Small intestine (tissue), 7 donors: ENCODE measurements at regions not wholly inside any gene's neighbourhood (a gene's known extent, or its start where the extent isn't known, plus 50 kb on each side); places are given as distances from the start of the nearest gene placed in this dataset.
"Not testable (repeated sequence)": the region's sequence is repeated elsewhere in the genome, so short reads cannot be mapped to it uniquely, and the experiment has no call there.

Experiments used
- DNase-seq, 2 donors: peaks; one replicate each; pipeline versions ENCODE4 v3.0.0 to v3.0.0-alpha.2; 2013
- FAIRE-seq: peaks from 2 replicates; lab custom pipeline; 2012; peaks lifted over from hg19 to GRCh38; lab: Jason Lieb, UNC
- H3K27ac ChIP-seq, 3 donors: one replicate each; pipeline ENCODE4 v1.5.1; 2013; ENCODE audit warnings: low read length in 2 of 3, mild to moderate bottlenecking in 2 of 3, control low read depth in 1 of 3, inconsistent platforms in 1 of 3, low read depth in 1 of 3, moderate library complexity in 1 of 3
- H3K27me3 ChIP-seq, 3 donors: one replicate each; pipeline ENCODE4 v1.6.1; 2013; ENCODE audit warnings: low read length in 3 of 3, inconsistent platforms in 1 of 3; ENCODE audit not compliant: control insufficient read depth in 3 of 3, insufficient read depth in 3 of 3
- H3K36me3 ChIP-seq, 3 donors: one replicate each; pipeline ENCODE4 v1.6.1; 2013; ENCODE audit warnings: low read length in 3 of 3, inconsistent platforms in 1 of 3, low read depth in 1 of 3, mild to moderate bottlenecking in 1 of 3, moderate library complexity in 1 of 3; ENCODE audit not compliant: control insufficient read depth in 3 of 3, insufficient read depth in 2 of 3
- H3K4me1 ChIP-seq, 3 donors: one replicate each; pipeline ENCODE4 v1.6.1; 2013; ENCODE audit warnings: low read length in 2 of 3, inconsistent platforms in 1 of 3, low read depth in 1 of 3, mild to moderate bottlenecking in 1 of 3, moderate library complexity in 1 of 3; ENCODE audit not compliant: control insufficient read depth in 3 of 3, insufficient read depth in 2 of 3
- H3K4me3 ChIP-seq, 3 donors: one replicate each; pipeline ENCODE4 v1.5.1; 2013; ENCODE audit warnings: low read length in 3 of 3, control low read depth in 1 of 3, inconsistent platforms in 1 of 3, low read depth in 1 of 3, mild to moderate bottlenecking in 1 of 3, moderate library complexity in 1 of 3
- H3K9me3 ChIP-seq, 2 donors: one replicate each; pipeline ENCODE4 v1.6.1; 2013; ENCODE audit warnings: low read depth in 1 of 2, low read length in 1 of 2; ENCODE audit not compliant: control insufficient read depth in 2 of 2, insufficient read depth in 1 of 2
- WGBS, 3 donors: extraction: QIAGEN DNeasy Blood & Tissue Kit; methylation state at CpG; one replicate each; pipeline ENCODE4 v1.1.7; 2013; 5-methylcytosine and 5-hydroxymethylcytosine counted together
- donor health status: healthy with polysubstance abuse.
- donor health status: control.
- donor health status: control.
- donor health status: Bipolar disorder and iron deficiency.
- donor health status: healthy.

GRCh38 chr4:138636781-138637180 lies 378.8 kb upstream of the NOCT start:
- no peak for FAIRE-seq
- 93 to 97% (median 97%) methylated on average over 7 of the region's 7 CpGs for WGBS, 3 donors

GRCh38 chr4:138634915-138635314 lies 380.7 kb upstream of the NOCT start:
- Histone ChIP-seq H3K36me3 (no peaks in the 10 kb centered on the region), H3K27me3 (no peaks in the 10 kb centered on the region), H3K9me3 (no peaks in the 10 kb centered on the region), H3K4me3 (no peak overlapping the region), H3K4me1 (no peaks in the 10 kb centered on the region), H3K27ac (no peak overlapping the region)
- no peak for FAIRE-seq
- 25 to 57% (median 42%) methylated on average over 2 of the region's 2 CpGs for WGBS, 3 donors
- peak in 1 of 2 donors; percentile 3 for DNase-seq

More at GRCh38 chr4:138636781-138637180, 378.8 kb upstream of the NOCT start:
- Histone ChIP-seq H3K27me3 (no peaks in the 10 kb centered on the region), H3K4me1 (no peaks in the 10 kb centered on the region), H3K27ac (no peak overlapping the region), H3K4me3 (no peak overlapping the region), H3K9me3 (no peaks in the 10 kb centered on the region), H3K36me3 (no peaks in the 10 kb centered on the region)
- DNase-seq, result no peak

- H3K27ac ChIP-seq, result no peak overlapping the region
- DNase-seq, result no peak
- no peak for FAIRE-seq
- H3K36me3 ChIP-seq, result no peaks in the 10 kb centered on the region
- no peaks in the 10 kb centered on the region for H3K9me3 ChIP-seq
- no peaks in the 10 kb centered on the region for H3K4me1 ChIP-seq
- H3K27me3 ChIP-seq, result no peaks in the 10 kb centered on the region
- H3K4me3 ChIP-seq, result no peak overlapping the region
- 34 to 58% (median 49%) methylated on average over 2 of the region's 2 CpGs for WGBS, 3 donors
Measured at GRCh38 chr4:138633580-138633904, 382.0 kb upstream of the NOCT start.

- no peak for FAIRE-seq
- no peak overlapping the region for H3K27ac ChIP-seq
- no peaks in the 10 kb centered on the region for H3K9me3 ChIP-seq
- no peaks in the 10 kb centered on the region for H3K36me3 ChIP-seq
- no peaks in the 10 kb centered on the region for H3K4me1 ChIP-seq
- DNase-seq, result no peak
- no peaks in the 10 kb centered on the region for H3K27me3 ChIP-seq
- no peak overlapping the region for H3K4me3 ChIP-seq
- WGBS, 3 donors, result 71 to 85% (median 81%) methylated on average over 5 of the region's 5 CpGs
Measured at GRCh38 chr4:138632856-138633579, 382.6 kb upstream of the NOCT start.

GRCh38 chr4:138630666-138631065 lies 384.9 kb upstream of the NOCT start:
- H3K4me3 ChIP-seq, result no peak overlapping the region
- FAIRE-seq (no peak), DNase-seq (no peak)
- 75 to 86% (median 80%) methylated on average over 3 of the region's 3 CpGs for WGBS, 3 donors
- H3K36me3 ChIP-seq, result no peaks in the 10 kb centered on the region
- H3K27ac ChIP-seq, result no peak overlapping the region
- H3K27me3 ChIP-seq, result no peaks in the 10 kb centered on the region
- H3K4me1 ChIP-seq, result no peaks in the 10 kb centered on the region
- H3K9me3 ChIP-seq, result no peaks in the 10 kb centered on the region

GRCh38 chr4:138629669-138630068 lies 385.9 kb upstream of the NOCT start:
- no peak overlapping the region for H3K4me3 ChIP-seq
- no peaks in the 10 kb centered on the region for H3K9me3 ChIP-seq
- no peaks in the 10 kb centered on the region for H3K27me3 ChIP-seq
- H3K36me3 ChIP-seq, result no peaks in the 10 kb centered on the region
- no peak overlapping the region for H3K27ac ChIP-seq
- FAIRE-seq (no peak), DNase-seq (no peak)
- H3K4me1 ChIP-seq, result no peaks in the 10 kb centered on the region
- WGBS, 3 donors, result 88 to 96% (median 93%) methylated on average over 2 of the region's 2 CpGs

- Histone ChIP-seq H3K27me3 (no peaks in the 10 kb centered on the region), H3K4me3 (no peak overlapping the region), H3K4me1 (no peaks in the 10 kb centered on the region), H3K9me3 (no peaks in the 10 kb centered on the region), H3K36me3 (no peaks in the 10 kb centered on the region), H3K27ac (no peak overlapping the region)
- 47 to 80% (median 52%) methylated on average over 5 of the region's 5 CpGs for WGBS, 3 donors
- no peak for DNase-seq
- no peak for FAIRE-seq
Measured at GRCh38 chr4:138627096-138627495, 384.9 kb upstream of the SLC7A11 start.

GRCh38 chr4:138622362-138622761 lies 380.2 kb upstream of the SLC7A11 start:
- H3K4me1 ChIP-seq, H3K9me3 ChIP-seq, FAIRE-seq, DNase-seq, H3K27me3 ChIP-seq, H3K36me3 ChIP-seq, H3K27ac ChIP-seq, H3K4me3 ChIP-seq: not testable (repeated sequence)
- 60 to 80% (median 70%) methylated on average over 4 of the region's 4 CpGs for WGBS, 3 donors

- no peak overlapping the region for H3K4me3 ChIP-seq
Measured at GRCh38 chr4:138616775-138617174, 374.6 kb upstream of the SLC7A11 start.

More at GRCh38 chr4:138616775-138617174, 374.6 kb upstream of the SLC7A11 start:
- Histone ChIP-seq H3K36me3 (no peaks in the 10 kb centered on the region), H3K4me1 (no peaks in the 10 kb centered on the region), H3K9me3 (peaks cover 0 to 10% of the 10 kb centered on the region in 2 donors), H3K27ac (no peak overlapping the region), H3K27me3 (no peaks in the 10 kb centered on the region)
- no peak for FAIRE-seq
- no peak for DNase-seq
- 79 to 89% (median 85%) methylated on average over 2 of the region's 2 CpGs for WGBS, 3 donors
